Endothelial cell of umbilical vein (primary cell): ENCODE measurements at regions not wholly inside any gene's neighbourhood (a gene's known extent, or its start where the extent isn't known, plus 50 kb on each side); places are given as distances from the start of the nearest gene placed in this dataset.
"Not testable (repeated sequence)": the region's sequence is repeated elsewhere in the genome, so short reads cannot be mapped to it uniquely, and the experiment has no call there.

Source experiments
- BruUV-seq: library from RNA; stranded (reverse); fragments of 400-500 nt; replicated peaks from 2 replicates; lab custom pipeline; 2021; lab: Mats Ljungman, UMichigan
- CTCF ChIA-PET: fragments of 300-600, 350-600 bp; sonication (Branson Sonifier 250); formaldehyde crosslinking; loops from one replicate; lab custom pipeline; 2021; ENCODE audit warnings: antibody characterized with exemption, inconsistent platforms; lab: Charles Lee
- POLR2A ChIA-PET: fragments of 300-600, 350-600 bp; sonication (Branson Sonifier 250); formaldehyde crosslinking; loops from one replicate; lab custom pipeline; 2021; ENCODE audit warnings: antibody characterized with exemption, inconsistent platforms; lab: Charles Lee
- DNase-seq: peaks from one replicate; pipeline ENCODE4 v3.0.0-alpha.2; 2011; ENCODE audit warnings: low read depth, low spot score
- FAIRE-seq: peaks from 2 replicates; lab custom pipeline; 2011; peaks lifted over from hg19 to GRCh38; lab: Jason Lieb, UNC
- H2AFZ ChIP-seq: 2 replicates; pipeline ENCODE4 v1.6.0; 2012; ENCODE audit warnings: low read depth, low read length, control low read depth, inconsistent platforms
- H3K27ac ChIP-seq: 2 replicates; pipeline ENCODE4 v1.5.1; 2011; ENCODE audit warnings: low read depth, mild to moderate bottlenecking, control low read depth, low read length, moderate library complexity; ENCODE audit not compliant: insufficient read depth
- H3K27me3 ChIP-seq, 2 experiments: 2 replicates each; pipeline versions ENCODE4 v1.6.0 to v1.6.1; 2011; ENCODE audit warnings: low read length in 2 of 2, mixed read lengths in 1 of 2; ENCODE audit not compliant: control insufficient read depth in 2 of 2, insufficient read depth in 2 of 2
- H3K36me3 ChIP-seq, 2 experiments: 2 replicates in 1 of 2; 3 replicates in 1 of 2; pipeline ENCODE4 v1.5.1; 2011; ENCODE audit warnings: low read length in 2 of 2, mild to moderate bottlenecking in 1 of 2, moderate library complexity in 1 of 2; ENCODE audit not compliant: control insufficient read depth in 2 of 2, insufficient read depth in 2 of 2; ENCODE audit errors: extremely low read depth in 1 of 2
- H3K4me1 ChIP-seq: 3 replicates; pipeline ENCODE4 v1.5.1; 2011; ENCODE audit warnings: mild to moderate bottlenecking, low read length; ENCODE audit not compliant: control insufficient read depth, insufficient read depth; ENCODE audit errors: extremely low read depth
- H3K4me2 ChIP-seq: 2 replicates; pipeline ENCODE4 v1.6.1; 2011; ENCODE audit warnings: low read length, control low read depth, mixed read lengths; ENCODE audit not compliant: insufficient read depth
- H3K4me3 ChIP-seq, 3 experiments: fragments of 200-600 bp in 1 of 3; sonication (generic), shearing (Covaris generic) in 1 of 3; replicated peaks in 1 of 3; 2 replicates each; pipeline ENCODE4 v1.5.1; 2011 to 2016; ENCODE audit warnings: control low read depth in 3 of 3, low read length in 3 of 3, mild to moderate bottlenecking in 2 of 3, inconsistent platforms in 1 of 3, low read depth in 1 of 3, moderate library complexity in 1 of 3; ENCODE audit not compliant: insufficient read depth in 1 of 3
- H3K79me2 ChIP-seq: 2 replicates; pipeline ENCODE4 v1.6.0; 2012; ENCODE audit warnings: low read length, inconsistent platforms; ENCODE audit not compliant: control insufficient read depth, insufficient read depth
- H3K9ac ChIP-seq: replicated peaks from 2 replicates; pipeline ENCODE3; 2011; ENCODE audit warnings: low read length, control low read depth; ENCODE audit not compliant: insufficient read depth; ENCODE audit errors: extremely low read depth
- H3K9me1 ChIP-seq: replicated peaks from 3 replicates; pipeline ENCODE4 v1.6.0; 2011; ENCODE audit warnings: mild to moderate bottlenecking, low read length; ENCODE audit not compliant: control insufficient read depth, insufficient read depth; ENCODE audit errors: extremely low read depth
- H3K9me3 ChIP-seq: replicated peaks from 2 replicates; pipeline ENCODE4 v1.5.1; 2012; ENCODE audit warnings: low read length, inconsistent platforms; ENCODE audit not compliant: control insufficient read depth, insufficient read depth
- H4K20me1 ChIP-seq: replicated peaks from 2 replicates; pipeline ENCODE3; 2011; ENCODE audit warnings: mild to moderate bottlenecking, low read length; ENCODE audit not compliant: control insufficient read depth, insufficient read depth; ENCODE audit errors: extremely low read depth
- EZH2 ChIP-seq: IDR thresholded peaks from 2 replicates; pipeline ENCODE4 v1.6.1; 2012; ENCODE audit warnings: borderline replicate concordance, low read depth, mild to moderate bottlenecking, moderate library complexity, low read length, inconsistent platforms; ENCODE audit not compliant: severe bottlenecking
- FOS ChIP-seq: IDR thresholded peaks from 2 replicates; pipeline ENCODE4 v1.6.1; 2011; ENCODE audit warnings: mild to moderate bottlenecking, low read length, moderate library complexity, borderline replicate concordance; ENCODE audit not compliant: insufficient read depth
- GATA2 ChIP-seq: IDR thresholded peaks from 2 replicates; pipeline ENCODE4 v1.7.0; 2011; ENCODE audit warnings: low read depth, mild to moderate bottlenecking, moderate library complexity, mixed read lengths, low read length; ENCODE audit not compliant: insufficient read length, insufficient read depth
- JUN ChIP-seq: IDR thresholded peaks from 2 replicates; pipeline ENCODE4 v1.6.1; 2011; ENCODE audit warnings: borderline replicate concordance, low read depth; ENCODE audit not compliant: insufficient read length, insufficient read depth
- MYC ChIP-seq: IDR thresholded peaks from one replicate; pipeline ENCODE4 v1.6.1; 2011; ENCODE audit warnings: mild to moderate bottlenecking, low read depth, low read length
- POLR2A ChIP-seq: IDR thresholded peaks from 2 replicates; pipeline ENCODE4 v1.6.1; 2012; ENCODE audit warnings: low read depth, mild to moderate bottlenecking, control low read depth, low read length
- POLR2AphosphoS5 ChIP-seq: IDR thresholded peaks from 2 replicates; pipeline ENCODE4 v1.6.1; 2012; ENCODE audit warnings: low read depth, mild to moderate bottlenecking, control low read depth, low read length, moderate library complexity; ENCODE audit not compliant: insufficient read depth
- dilution Hi-C: fragments of 300-500 bp; cut with MboI; formaldehyde crosslinking; loops from one replicate; pipeline ENCODE4 v1.15.0; 2019; ENCODE audit warnings: low sequenced_read_pairs; ENCODE audit not compliant: extremely low pct_ligation_motif_present
- intact Hi-C: fragments of 100-400 bp; cut with micrococcal nuclease; formaldehyde crosslinking; loops from one replicate; pipeline ENCODE4 v1.10.0; 2022
- TF ChIP-seq, protein P1 (sequence below), 2 donors: IDR thresholded peaks; 1 replicate in 1 of 2; 2 replicates in 1 of 2; pipeline ENCODE4 v1.5.1; 2011; ENCODE audit warnings: low read length in 2 of 2, mild to moderate bottlenecking in 2 of 2, moderate library complexity in 2 of 2, control low read depth in 1 of 2, inconsistent platforms in 1 of 2, low read depth in 1 of 2; ENCODE audit not compliant: insufficient read depth in 1 of 2; ENCODE audit errors: extremely low read depth in 1 of 2
- TF ChIP-seq, protein P2 (sequence below): IDR thresholded peaks from 2 replicates; pipeline ENCODE4 v1.6.1; 2011; ENCODE audit not compliant: insufficient read depth, insufficient read length

DNA sequence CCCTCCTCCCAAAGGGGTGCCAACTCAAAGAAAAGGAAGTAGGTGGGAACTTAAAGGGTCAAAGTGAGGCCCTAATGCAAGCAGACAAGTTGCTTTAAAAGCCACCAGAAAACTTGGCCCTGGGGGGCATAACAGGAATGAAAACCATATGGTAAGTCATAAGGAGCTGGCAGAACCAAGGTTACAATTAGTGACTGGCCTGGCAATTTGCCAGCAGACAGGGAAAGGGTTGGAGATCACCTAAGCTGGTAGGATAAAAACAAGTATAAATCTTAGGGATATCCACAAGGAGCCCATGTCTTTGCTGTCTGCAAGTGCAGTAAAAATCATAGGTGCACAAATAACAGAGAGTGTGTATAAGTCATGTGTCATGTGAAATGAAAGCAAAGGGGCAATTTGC is 256.7 kb upstream of the LRRTM4 start:
- no peak overlapping the region for H3K4me3 ChIP-seq
- no peaks in the 10 kb centered on the region for H3K36me3 ChIP-seq
- no peaks in the 10 kb centered on the region for H3K79me2 ChIP-seq
- no peak overlapping the region for H3K27ac ChIP-seq
- FAIRE-seq (no peak), DNase-seq (no peak)
- H3K27me3 ChIP-seq: no peaks in the 10 kb centered on the region
- ChIA-PET POLR2A (no interaction called here), CTCF (no interaction called here)
- BruUV-seq: no TSS peak
- no peak overlapping the region for H3K4me2 ChIP-seq
- no peak overlapping the region for H3K9ac ChIP-seq
- TF ChIP-seq MYC (no peak), GATA2 (no peak), FOS (no peak), POLR2AphosphoS5 (no peak), POLR2A (no peak), EZH2 (no peak), JUN (no peak)
- TF ChIP-seq, protein P1, sequence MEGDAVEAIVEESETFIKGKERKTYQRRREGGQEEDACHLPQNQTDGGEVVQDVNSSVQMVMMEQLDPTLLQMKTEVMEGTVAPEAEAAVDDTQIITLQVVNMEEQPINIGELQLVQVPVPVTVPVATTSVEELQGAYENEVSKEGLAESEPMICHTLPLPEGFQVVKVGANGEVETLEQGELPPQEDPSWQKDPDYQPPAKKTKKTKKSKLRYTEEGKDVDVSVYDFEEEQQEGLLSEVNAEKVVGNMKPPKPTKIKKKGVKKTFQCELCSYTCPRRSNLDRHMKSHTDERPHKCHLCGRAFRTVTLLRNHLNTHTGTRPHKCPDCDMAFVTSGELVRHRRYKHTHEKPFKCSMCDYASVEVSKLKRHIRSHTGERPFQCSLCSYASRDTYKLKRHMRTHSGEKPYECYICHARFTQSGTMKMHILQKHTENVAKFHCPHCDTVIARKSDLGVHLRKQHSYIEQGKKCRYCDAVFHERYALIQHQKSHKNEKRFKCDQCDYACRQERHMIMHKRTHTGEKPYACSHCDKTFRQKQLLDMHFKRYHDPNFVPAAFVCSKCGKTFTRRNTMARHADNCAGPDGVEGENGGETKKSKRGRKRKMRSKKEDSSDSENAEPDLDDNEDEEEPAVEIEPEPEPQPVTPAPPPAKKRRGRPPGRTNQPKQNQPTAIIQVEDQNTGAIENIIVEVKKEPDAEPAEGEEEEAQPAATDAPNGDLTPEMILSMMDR (IDR thresholded peaks at IDR 0.05; ENCODE audit: extremely low read depth in 1 of 2, insufficient read depth in 1 of 2, low read depth in 1 of 2, low read length in 2 of 2): no peak
- TF ChIP-seq, protein P2, sequence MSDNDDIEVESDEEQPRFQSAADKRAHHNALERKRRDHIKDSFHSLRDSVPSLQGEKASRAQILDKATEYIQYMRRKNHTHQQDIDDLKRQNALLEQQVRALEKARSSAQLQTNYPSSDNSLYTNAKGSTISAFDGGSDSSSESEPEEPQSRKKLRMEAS: no peak
- no peaks in the 10 kb centered on the region for H3K4me1 ChIP-seq
- dilution Hi-C loops (no loop called here), intact Hi-C loops (no loop called here)
- H2AFZ ChIP-seq: no peak overlapping the region
- peaks cover 2% of the 10 kb centered on the region for H3K9me3 ChIP-seq
- H3K9me1 ChIP-seq: no peaks in the 10 kb centered on the region
- H4K20me1 ChIP-seq: no peaks in the 10 kb centered on the region

DNA sequence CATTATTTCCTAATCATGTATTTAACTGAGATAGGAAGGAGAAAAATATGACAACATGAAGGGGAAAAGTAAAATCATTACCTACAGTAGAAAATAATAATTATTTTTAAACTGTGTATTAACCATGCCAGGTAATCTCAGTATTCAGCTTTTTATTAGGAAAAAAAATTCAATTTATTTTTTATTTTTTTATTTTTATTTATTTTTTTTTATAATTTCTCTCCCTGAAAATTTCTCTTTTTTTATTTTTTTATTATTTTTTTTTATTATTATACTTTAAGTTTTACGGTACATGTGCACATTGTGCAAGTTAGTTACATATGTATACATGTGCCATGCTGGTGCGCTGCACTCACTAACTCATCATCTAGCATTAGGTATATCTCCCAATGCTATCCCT is 271.3 kb upstream of the LRRTM4 start:
- dilution Hi-C loops, POLR2A ChIA-PET: not testable (repeated sequence)

More for the DNA sequence above, 271.3 kb upstream of the LRRTM4 start:
- DNase-seq, H3K79me2 ChIP-seq, BruUV-seq, intact Hi-C loops, H3K27ac ChIP-seq, FAIRE-seq, H2AFZ ChIP-seq, H3K4me2 ChIP-seq, H3K9me3 ChIP-seq, CTCF ChIA-PET, H3K4me1 ChIP-seq, H4K20me1 ChIP-seq, H3K36me3 ChIP-seq, H3K9ac ChIP-seq, H3K4me3 ChIP-seq, H3K27me3 ChIP-seq, H3K9me1 ChIP-seq: not testable (repeated sequence)
